ENCODE measurements at regions not wholly inside any gene's neighbourhood (a gene's known extent, or its start where the extent isn't known, plus 50 kb on each side); places are given as distances from the start of the nearest gene placed in this dataset.

DNA sequence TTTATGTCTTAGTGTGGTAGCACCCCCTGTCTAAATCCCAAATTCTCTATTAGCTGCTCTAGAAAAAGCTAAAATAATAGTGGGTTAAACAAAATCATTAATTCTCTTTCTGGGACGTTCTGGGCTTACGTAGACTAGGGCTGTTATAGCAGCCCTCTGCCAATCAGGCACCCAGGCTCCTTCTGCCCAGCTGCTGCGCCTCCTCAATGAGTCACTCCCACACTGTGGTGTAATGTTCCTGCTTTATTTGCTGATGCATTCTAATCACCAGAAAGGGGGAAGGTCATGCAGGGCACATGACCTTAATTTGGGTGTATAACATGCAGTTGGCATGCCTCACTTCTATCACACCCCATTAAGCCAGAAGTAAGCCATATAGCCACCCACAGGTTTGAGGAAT lies 294.5 kb downstream of the GALC start:
- TF ChIP-seq, protein P1, sequence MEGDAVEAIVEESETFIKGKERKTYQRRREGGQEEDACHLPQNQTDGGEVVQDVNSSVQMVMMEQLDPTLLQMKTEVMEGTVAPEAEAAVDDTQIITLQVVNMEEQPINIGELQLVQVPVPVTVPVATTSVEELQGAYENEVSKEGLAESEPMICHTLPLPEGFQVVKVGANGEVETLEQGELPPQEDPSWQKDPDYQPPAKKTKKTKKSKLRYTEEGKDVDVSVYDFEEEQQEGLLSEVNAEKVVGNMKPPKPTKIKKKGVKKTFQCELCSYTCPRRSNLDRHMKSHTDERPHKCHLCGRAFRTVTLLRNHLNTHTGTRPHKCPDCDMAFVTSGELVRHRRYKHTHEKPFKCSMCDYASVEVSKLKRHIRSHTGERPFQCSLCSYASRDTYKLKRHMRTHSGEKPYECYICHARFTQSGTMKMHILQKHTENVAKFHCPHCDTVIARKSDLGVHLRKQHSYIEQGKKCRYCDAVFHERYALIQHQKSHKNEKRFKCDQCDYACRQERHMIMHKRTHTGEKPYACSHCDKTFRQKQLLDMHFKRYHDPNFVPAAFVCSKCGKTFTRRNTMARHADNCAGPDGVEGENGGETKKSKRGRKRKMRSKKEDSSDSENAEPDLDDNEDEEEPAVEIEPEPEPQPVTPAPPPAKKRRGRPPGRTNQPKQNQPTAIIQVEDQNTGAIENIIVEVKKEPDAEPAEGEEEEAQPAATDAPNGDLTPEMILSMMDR (IDR thresholded peaks at IDR 0.05; ENCODE audit: low read depth, low read length): no peak
- TF ChIP-seq POLR2A (IDR thresholded peaks at IDR 0.05; ENCODE audit: extremely low read depth, insufficient read length): no peak

All from NB4 (cell line).